ENCODE measurements at regions not wholly inside any gene's neighbourhood (a gene's known extent, or its start where the extent isn't known, plus 50 kb on each side); places are given as distances from the start of the nearest gene placed in this dataset.

DNA sequence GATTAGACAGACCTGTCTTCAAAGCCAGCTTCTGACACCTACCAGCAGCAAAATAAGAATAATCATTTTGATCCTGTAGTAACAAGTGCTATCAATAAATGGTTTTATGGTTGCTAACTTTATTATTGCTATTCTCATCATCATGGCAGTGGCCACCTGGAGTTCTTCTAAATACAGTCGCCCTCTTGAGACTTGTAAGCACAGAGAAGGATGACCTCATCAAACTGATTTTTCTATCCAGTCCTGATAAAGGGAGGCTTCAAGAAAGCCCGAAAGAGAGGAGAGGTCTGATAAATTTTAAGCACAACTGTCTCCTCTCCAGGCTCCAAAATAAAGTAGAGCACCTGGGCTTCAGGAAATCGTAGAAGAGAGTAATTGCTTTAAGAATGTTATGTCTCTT is 286.4 kb downstream of the USP46 start:
- ATAC-seq (no peak), DNase-seq (ENCODE audit: low spot score) (no peak)
- CTCF ChIA-PET = no interaction called here
- no peak overlapping the region for H3K27ac Mint-ChIP-seq
- POLR2A ChIA-PET = no interaction called here
- TF ChIP-seq JUN (CRISPR knock-in tag; IDR thresholded peaks at IDR 0.05) = no peak
- TF ChIP-seq, protein P1, sequence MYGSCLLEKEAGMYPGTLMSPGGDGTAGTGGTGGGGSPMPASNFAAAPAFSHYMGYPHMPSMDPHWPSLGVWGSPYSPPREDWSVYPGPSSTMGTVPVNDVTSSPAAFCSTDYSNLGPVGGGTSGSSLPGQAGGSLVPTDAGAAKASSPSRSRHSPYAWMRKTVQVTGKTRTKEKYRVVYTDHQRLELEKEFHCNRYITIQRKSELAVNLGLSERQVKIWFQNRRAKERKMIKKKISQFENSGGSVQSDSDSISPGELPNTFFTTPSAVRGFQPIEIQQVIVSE (CRISPR knock-in tag; IDR thresholded peaks at IDR 0.05; ENCODE audit: borderline replicate concordance) = no peak
- no peak for TF ChIP-seq NFE2L1 (CRISPR knock-in tag; IDR thresholded peaks at IDR 0.05)
- TF ChIP-seq, protein P2, sequence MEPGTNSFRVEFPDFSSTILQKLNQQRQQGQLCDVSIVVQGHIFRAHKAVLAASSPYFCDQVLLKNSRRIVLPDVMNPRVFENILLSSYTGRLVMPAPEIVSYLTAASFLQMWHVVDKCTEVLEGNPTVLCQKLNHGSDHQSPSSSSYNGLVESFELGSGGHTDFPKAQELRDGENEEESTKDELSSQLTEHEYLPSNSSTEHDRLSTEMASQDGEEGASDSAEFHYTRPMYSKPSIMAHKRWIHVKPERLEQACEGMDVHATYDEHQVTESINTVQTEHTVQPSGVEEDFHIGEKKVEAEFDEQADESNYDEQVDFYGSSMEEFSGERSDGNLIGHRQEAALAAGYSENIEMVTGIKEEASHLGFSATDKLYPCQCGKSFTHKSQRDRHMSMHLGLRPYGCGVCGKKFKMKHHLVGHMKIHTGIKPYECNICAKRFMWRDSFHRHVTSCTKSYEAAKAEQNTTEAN (CRISPR knock-in tag; IDR thresholded peaks at IDR 0.05) = no peak
- TF ChIP-seq NFYB (CRISPR knock-in tag; conservative IDR thresholded peaks at IDR 0.05; ENCODE audit: low read depth) = no peak
- no peaks in the 10 kb centered on the region for H3K9me3 Mint-ChIP-seq
- peaks cover 36% of the 10 kb centered on the region for H3K4me1 Mint-ChIP-seq
- H3K36me3 Mint-ChIP-seq = no peaks in the 10 kb centered on the region
- no peak overlapping the region for H3K4me3 Mint-ChIP-seq
- H3K27me3 Mint-ChIP-seq (ENCODE audit: low read depth) = no peaks in the 10 kb centered on the region

DNA sequence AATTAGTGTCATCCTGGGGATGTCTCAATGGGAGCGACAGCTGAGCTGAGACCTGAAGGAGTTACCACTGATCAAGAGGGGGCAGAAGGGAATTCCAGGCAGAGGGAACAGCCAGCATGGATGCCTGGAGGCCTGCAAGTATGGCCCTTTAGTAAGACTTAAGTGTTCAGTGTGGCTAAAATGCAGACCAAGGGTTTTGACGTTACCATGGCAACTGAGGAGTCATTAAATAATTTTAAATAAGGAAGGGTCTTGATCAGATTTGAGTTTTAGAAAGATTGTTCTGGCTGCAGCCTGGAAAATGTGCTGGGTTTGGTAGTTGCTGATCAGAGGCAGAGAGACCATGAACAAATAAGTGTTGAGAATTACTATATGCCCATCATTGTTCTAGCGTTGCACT is 285.5 kb downstream of the USP46 start:
- H3K9me3 Mint-ChIP-seq = 0 out of 2 replicates have a peak, but pooled peaks cover 1% of the 10 kb centered on the region
- no peak overlapping the region for H3K4me3 Mint-ChIP-seq
- no peak overlapping the region for H3K27ac Mint-ChIP-seq
- no peaks in the 10 kb centered on the region for H3K36me3 Mint-ChIP-seq
- ATAC-seq = no peak
- ChIA-PET POLR2A (no interaction called here), CTCF (no interaction called here)
- TF ChIP-seq, protein P3, sequence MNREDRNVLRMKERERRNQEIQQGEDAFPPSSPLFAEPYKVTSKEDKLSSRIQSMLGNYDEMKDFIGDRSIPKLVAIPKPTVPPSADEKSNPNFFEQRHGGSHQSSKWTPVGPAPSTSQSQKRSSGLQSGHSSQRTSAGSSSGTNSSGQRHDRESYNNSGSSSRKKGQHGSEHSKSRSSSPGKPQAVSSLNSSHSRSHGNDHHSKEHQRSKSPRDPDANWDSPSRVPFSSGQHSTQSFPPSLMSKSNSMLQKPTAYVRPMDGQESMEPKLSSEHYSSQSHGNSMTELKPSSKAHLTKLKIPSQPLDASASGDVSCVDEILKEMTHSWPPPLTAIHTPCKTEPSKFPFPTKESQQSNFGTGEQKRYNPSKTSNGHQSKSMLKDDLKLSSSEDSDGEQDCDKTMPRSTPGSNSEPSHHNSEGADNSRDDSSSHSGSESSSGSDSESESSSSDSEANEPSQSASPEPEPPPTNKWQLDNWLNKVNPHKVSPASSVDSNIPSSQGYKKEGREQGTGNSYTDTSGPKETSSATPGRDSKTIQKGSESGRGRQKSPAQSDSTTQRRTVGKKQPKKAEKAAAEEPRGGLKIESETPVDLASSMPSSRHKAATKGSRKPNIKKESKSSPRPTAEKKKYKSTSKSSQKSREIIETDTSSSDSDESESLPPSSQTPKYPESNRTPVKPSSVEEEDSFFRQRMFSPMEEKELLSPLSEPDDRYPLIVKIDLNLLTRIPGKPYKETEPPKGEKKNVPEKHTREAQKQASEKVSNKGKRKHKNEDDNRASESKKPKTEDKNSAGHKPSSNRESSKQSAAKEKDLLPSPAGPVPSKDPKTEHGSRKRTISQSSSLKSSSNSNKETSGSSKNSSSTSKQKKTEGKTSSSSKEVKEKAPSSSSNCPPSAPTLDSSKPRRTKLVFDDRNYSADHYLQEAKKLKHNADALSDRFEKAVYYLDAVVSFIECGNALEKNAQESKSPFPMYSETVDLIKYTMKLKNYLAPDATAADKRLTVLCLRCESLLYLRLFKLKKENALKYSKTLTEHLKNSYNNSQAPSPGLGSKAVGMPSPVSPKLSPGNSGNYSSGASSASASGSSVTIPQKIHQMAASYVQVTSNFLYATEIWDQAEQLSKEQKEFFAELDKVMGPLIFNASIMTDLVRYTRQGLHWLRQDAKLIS (CRISPR knock-in tag; IDR thresholded peaks at IDR 0.05; ENCODE audit: borderline replicate concordance) = no peak
- no peak for DNase-seq (ENCODE audit: low spot score)
- H3K27me3 Mint-ChIP-seq (ENCODE audit: low read depth) = no peaks in the 10 kb centered on the region
- peaks cover 36% of the 10 kb centered on the region for H3K4me1 Mint-ChIP-seq

DNA sequence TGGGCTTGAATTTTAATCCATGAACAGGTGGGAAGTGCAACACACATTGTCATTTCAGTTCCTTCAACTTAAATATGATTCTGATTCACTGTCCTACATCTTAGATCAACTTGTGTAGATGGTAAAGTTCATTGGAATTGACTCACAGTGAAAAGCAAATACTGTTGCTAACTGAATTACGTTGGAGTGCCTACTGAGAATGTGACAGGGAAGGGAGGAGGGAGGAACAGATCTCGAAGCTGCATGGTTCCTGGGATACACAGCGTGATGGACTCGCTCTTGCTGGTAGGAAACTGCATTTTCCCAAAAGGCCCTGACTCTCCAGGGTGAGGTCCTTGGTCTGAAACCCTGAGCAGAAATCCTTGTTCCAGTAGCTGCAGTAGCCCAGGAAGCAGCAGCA is 284.2 kb downstream of the USP46 start:
- Mint-ChIP-seq H3K9me3 (0 out of 2 replicates have a peak, but pooled peaks cover 5% of the 10 kb centered on the region), H3K4me3 (no peak overlapping the region), H3K4me1 (peaks cover 30% of the 10 kb centered on the region), H3K36me3 (no peaks in the 10 kb centered on the region), H3K27me3 (ENCODE audit: low read depth) (no peaks in the 10 kb centered on the region), H3K27ac (no peak overlapping the region)
- ATAC-seq (no peak), DNase-seq (ENCODE audit: low spot score) (no peak)
- ChIA-PET POLR2A (no interaction called here), CTCF (interaction anchor here (1.3 kb wide), 1 partner anchor 283 kb away, joined by 4 read pairs; no protein-coding TSS in a partner anchor)
- no peak for TF ChIP-seq MYBL2 (CRISPR knock-in tag; IDR thresholded peaks at IDR 0.05)
- no peak for TF ChIP-seq FOXJ3 (CRISPR knock-in tag; IDR thresholded peaks at IDR 0.05; ENCODE audit: borderline replicate concordance)
- TF ChIP-seq ZNF232 (CRISPR knock-in tag; IDR thresholded peaks at IDR 0.05) = no peak

DNA sequence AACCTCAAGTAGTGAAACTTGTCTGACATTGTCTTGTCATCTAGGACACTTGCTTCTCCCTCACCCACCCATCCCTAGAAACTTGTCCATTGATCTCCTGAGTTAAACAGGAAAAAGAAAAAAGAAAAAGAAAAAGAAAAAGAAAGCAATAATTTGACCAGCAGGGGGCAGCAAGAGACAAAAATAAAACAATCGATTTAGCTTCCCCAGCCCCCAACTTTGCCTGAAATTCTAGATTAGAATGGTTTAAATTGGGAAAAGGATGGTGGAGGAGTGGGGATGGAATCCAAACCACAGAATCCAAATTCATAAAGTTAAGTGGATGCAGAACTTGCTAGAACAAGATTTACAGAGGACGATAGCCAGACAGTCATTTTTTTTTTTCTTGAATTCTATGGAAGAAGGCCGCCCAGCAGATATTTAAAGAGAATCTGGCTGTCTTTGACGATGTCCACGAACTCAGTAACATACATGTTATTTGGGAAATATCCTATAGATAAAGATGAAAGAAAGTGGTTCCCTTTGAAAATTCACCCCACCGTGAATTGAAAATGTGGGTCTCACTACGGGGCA is 282.9 kb downstream of the USP46 start:
- ChIA-PET CTCF (interaction anchor here (0.6 to 2.3 kb wide), 13 partner anchors 11 to 634 kb away, joined by 3 to 8 read pairs (median 3); no protein-coding TSS in a partner anchor), POLR2A (no interaction called here)
- no peaks in the 10 kb centered on the region for H3K27me3 Mint-ChIP-seq (ENCODE audit: low read depth)
- H3K4me3 Mint-ChIP-seq = no peak overlapping the region
- 0 out of 2 replicates have a peak, but pooled peaks cover 8% of the 10 kb centered on the region for H3K9me3 Mint-ChIP-seq
- H3K36me3 Mint-ChIP-seq = no peaks in the 10 kb centered on the region
- ATAC-seq (no peak), DNase-seq (ENCODE audit: low spot score) (no peak)
- TF ChIP-seq, protein P4, sequence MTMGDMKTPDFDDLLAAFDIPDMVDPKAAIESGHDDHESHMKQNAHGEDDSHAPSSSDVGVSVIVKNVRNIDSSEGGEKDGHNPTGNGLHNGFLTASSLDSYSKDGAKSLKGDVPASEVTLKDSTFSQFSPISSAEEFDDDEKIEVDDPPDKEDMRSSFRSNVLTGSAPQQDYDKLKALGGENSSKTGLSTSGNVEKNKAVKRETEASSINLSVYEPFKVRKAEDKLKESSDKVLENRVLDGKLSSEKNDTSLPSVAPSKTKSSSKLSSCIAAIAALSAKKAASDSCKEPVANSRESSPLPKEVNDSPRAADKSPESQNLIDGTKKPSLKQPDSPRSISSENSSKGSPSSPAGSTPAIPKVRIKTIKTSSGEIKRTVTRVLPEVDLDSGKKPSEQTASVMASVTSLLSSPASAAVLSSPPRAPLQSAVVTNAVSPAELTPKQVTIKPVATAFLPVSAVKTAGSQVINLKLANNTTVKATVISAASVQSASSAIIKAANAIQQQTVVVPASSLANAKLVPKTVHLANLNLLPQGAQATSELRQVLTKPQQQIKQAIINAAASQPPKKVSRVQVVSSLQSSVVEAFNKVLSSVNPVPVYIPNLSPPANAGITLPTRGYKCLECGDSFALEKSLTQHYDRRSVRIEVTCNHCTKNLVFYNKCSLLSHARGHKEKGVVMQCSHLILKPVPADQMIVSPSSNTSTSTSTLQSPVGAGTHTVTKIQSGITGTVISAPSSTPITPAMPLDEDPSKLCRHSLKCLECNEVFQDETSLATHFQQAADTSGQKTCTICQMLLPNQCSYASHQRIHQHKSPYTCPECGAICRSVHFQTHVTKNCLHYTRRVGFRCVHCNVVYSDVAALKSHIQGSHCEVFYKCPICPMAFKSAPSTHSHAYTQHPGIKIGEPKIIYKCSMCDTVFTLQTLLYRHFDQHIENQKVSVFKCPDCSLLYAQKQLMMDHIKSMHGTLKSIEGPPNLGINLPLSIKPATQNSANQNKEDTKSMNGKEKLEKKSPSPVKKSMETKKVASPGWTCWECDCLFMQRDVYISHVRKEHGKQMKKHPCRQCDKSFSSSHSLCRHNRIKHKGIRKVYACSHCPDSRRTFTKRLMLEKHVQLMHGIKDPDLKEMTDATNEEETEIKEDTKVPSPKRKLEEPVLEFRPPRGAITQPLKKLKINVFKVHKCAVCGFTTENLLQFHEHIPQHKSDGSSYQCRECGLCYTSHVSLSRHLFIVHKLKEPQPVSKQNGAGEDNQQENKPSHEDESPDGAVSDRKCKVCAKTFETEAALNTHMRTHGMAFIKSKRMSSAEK (CRISPR knock-in tag; IDR thresholded peaks at IDR 0.05; ENCODE audit: borderline replicate concordance) = no peak
- TF ChIP-seq, protein P5, sequence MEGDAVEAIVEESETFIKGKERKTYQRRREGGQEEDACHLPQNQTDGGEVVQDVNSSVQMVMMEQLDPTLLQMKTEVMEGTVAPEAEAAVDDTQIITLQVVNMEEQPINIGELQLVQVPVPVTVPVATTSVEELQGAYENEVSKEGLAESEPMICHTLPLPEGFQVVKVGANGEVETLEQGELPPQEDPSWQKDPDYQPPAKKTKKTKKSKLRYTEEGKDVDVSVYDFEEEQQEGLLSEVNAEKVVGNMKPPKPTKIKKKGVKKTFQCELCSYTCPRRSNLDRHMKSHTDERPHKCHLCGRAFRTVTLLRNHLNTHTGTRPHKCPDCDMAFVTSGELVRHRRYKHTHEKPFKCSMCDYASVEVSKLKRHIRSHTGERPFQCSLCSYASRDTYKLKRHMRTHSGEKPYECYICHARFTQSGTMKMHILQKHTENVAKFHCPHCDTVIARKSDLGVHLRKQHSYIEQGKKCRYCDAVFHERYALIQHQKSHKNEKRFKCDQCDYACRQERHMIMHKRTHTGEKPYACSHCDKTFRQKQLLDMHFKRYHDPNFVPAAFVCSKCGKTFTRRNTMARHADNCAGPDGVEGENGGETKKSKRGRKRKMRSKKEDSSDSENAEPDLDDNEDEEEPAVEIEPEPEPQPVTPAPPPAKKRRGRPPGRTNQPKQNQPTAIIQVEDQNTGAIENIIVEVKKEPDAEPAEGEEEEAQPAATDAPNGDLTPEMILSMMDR (IDR thresholded peaks at IDR 0.05) = peak; percentile 54
- H3K4me1 Mint-ChIP-seq = peaks cover 16% of the 10 kb centered on the region
- no peak overlapping the region for H3K27ac Mint-ChIP-seq
